ENCODE measurements at regions not wholly inside any gene's neighbourhood (a gene's known extent, or its start where the extent isn't known, plus 50 kb on each side); places are given as distances from the start of the nearest gene placed in this dataset.

GRCh38 chr6:157741321-157741947 is 81.6 kb upstream of the SNX9 start:
- H3K9me3 ChIP-seq, result no peaks in the 10 kb centered on the region
- no peaks in the 10 kb centered on the region for H3K4me1 ChIP-seq
- no peak for DNase-seq
- no peaks in the 10 kb centered on the region for H3K27me3 ChIP-seq
- H3K36me3 ChIP-seq, result no peaks in the 10 kb centered on the region
- no peak overlapping the region for H3K4me3 ChIP-seq (ENCODE audit: low read depth, low read length)
- no peak for TF ChIP-seq CTCF (IDR thresholded peaks at IDR 0.05; ENCODE audit: low read depth, low read length)

GRCh38 chr6:157741948-157742556 is 81.0 kb upstream of the SNX9 start:
- TF ChIP-seq CTCF (IDR thresholded peaks at IDR 0.05; ENCODE audit: low read depth, low read length), result no peak
- no peaks in the 10 kb centered on the region for H3K27me3 ChIP-seq
- no peaks in the 10 kb centered on the region for H3K4me1 ChIP-seq
- H3K4me3 ChIP-seq (ENCODE audit: low read depth, low read length), result no peak overlapping the region
- DNase-seq, result no peak
- no peaks in the 10 kb centered on the region for H3K9me3 ChIP-seq
- no peaks in the 10 kb centered on the region for H3K36me3 ChIP-seq

- Histone ChIP-seq H3K27me3 (no peaks in the 10 kb centered on the region), H3K36me3 (no peaks in the 10 kb centered on the region), H3K9me3 (no peaks in the 10 kb centered on the region), H3K4me3 (ENCODE audit: low read depth, low read length) (no peak overlapping the region), H3K4me1 (no peaks in the 10 kb centered on the region)
- no peak for TF ChIP-seq CTCF (IDR thresholded peaks at IDR 0.05; ENCODE audit: low read depth, low read length)
- no peak for DNase-seq
These were observed 78.9 kb upstream of the SNX9 start for GRCh38 chr6:157744102-157744601.

GRCh38 chr6:157746897-157747296 is 76.1 kb upstream of the SNX9 start:
- H3K4me3 ChIP-seq (ENCODE audit: low read depth, low read length), result no peak overlapping the region
- no peaks in the 10 kb centered on the region for H3K27me3 ChIP-seq
- no peaks in the 10 kb centered on the region for H3K4me1 ChIP-seq
- no peaks in the 10 kb centered on the region for H3K36me3 ChIP-seq
- no peak for TF ChIP-seq CTCF (IDR thresholded peaks at IDR 0.05; ENCODE audit: low read depth, low read length)
- H3K9me3 ChIP-seq, result no peaks in the 10 kb centered on the region
- no peak for DNase-seq

GRCh38 chr6:157747370-157747769 is 75.7 kb upstream of the SNX9 start:
- Histone ChIP-seq H3K27me3 (no peaks in the 10 kb centered on the region), H3K9me3 (no peaks in the 10 kb centered on the region)
- no peak for DNase-seq

More at GRCh38 chr6:157747370-157747769, 75.7 kb upstream of the SNX9 start:
- Histone ChIP-seq H3K4me1 (no peaks in the 10 kb centered on the region), H3K36me3 (no peaks in the 10 kb centered on the region), H3K4me3 (ENCODE audit: low read depth, low read length) (no peak overlapping the region)
- TF ChIP-seq CTCF (IDR thresholded peaks at IDR 0.05; ENCODE audit: low read depth, low read length), result no peak

All from BE2C (cell line).